ENCODE measurements at regions not wholly inside any gene's neighbourhood (a gene's known extent, or its start where the extent isn't known, plus 50 kb on each side); places are given as distances from the start of the nearest gene placed in this dataset.

DNA sequence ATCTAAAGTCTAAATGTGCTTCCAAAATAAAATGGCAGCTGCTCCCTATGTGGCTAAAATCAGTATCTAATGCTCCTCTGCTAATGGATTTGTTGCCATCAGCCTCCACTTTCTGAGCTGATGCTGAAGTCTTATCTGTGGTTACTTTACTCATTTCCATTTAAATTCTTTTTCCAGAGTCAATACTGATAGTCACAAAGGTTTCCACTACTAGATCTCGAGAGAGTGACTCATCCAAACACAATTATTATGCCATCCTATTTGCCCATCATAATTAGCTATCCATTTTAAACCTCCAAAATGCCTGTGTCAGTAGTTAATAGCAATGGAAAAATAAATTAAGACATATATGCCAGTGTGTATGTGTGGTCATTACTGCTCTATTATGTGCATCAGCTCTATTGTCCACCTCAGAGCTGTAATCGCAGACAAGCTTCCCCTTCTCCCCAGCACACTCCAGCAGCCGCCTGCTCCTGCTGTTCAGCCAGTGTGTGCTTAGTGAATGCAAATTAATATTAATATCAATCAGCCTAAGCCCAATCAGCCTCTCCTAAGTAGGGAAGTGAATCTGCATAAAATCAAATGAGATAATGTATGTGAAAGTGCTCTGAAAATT lies 199.8 kb upstream of the ZIC3 start:
- no peak for DNase-seq

DNA sequence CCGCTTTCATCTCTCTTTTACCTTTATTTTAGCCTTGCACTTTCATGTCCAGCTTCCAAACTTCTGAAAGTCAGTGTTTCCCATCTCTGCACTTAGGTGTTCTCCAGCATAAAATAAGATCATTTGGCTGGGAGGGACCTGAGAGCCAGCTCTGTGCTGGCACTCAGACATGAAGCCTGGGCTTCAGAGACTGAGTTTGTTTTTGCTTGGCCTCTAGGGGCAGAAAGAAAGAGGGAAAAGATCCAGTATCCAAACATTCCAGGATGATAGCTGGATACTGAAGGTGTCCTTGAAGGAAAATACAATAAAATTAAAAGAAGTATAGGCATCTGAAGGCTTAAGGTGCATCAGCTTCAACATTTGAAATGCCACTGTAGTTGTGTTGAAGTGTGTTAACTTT lies 202.4 kb upstream of the ZIC3 start:
- DNase-seq = no peak

GRCh38 chrX:137362583-137362982 lies 203.3 kb upstream of the ZIC3 start:
- no peak for DNase-seq

- no peak for DNase-seq
Measured at GRCh38 chrX:137354851-137355250, 211.1 kb upstream of the ZIC3 start.

GRCh38 chrX:137353404-137353803 lies 212.5 kb upstream of the ZIC3 start:
- DNase-seq = no peak

- DNase-seq = peak in 1 of 2 experiments; percentile 1
Measured at GRCh38 chrX:137352101-137352660, 213.7 kb upstream of the ZIC3 start.

DNA sequence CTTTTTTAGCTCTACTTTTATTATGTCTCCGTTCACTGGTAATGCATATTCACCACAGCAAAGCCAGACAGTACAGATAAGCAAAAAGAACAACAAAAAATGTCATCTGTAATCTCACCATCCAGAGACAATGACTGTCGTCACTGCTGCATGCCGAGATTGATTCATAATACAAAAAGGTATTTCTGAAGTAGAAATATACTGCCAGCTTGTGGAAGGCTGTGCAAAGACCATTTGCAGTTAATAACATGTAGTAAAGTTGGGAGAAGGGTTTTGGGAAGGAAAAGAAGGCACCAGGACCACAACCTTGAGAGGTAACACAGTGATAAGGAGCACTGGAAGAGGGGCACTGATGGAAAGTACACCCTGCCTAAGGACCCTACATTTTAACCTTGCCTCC lies 223.0 kb upstream of the ZIC3 start:
- DNase-seq = no peak

DNA sequence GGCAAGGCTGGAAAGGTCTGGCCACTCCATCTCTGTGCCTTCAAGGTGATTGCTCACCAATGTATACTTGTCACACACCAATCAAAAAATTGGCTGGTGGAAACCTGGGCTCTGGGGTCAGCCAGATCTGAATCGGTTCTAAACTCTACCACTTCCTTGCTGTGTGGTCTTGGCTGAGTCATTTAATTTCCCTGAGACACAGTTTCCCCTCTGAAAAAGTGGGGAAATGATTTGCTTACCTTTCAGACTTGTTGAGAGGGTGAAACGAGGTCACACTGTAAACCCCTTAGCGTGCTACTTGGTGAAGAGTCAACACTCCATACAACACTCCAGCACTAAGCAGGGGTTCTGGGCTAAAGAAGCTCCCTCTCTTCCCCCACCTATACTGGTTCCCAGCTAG lies 252.3 kb upstream of the ZIC3 start:
- DNase-seq = no peak

DNA sequence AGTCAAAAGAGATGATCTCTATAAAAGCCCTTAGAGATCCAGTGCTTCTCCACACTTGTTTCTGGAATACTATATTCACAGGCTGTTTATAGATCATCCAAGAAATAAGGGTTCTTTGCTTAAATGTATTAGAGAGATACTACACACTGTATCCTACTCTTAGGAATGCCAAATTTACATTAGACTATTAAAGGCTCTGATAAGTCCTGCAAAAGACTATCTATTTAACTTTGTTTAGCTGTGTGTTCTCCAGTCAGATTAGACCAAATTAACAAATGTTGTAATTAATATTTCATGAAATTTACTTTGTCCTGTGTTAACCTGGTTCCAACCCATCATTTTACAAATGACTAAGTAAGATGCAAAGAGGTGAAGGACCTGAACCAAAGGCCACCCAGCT lies 260.5 kb upstream of the ZIC3 start:
- no peak for DNase-seq

GRCh38 chrX:137297167-137297566 lies 263.4 kb upstream of the GPR101 start:
- DNase-seq = no peak

DNA sequence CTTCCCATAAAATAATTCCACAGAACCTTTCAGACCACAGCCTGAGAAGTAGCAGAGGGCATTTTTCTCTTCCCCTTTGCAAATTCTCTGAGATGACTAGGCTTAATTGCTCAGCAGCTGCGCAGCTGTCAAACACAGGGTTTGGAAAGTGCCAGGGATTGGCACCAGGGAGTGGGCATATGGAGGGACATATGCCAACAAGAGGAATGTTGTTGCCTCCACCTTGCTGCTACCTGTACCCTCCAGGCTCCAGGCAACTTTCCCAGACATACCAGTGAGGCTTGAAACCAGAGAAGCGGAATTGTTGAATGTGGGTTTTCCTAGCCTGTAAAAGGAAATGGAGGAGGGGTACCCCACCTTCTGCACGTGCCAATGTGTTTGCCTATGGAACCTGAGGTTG lies 256.2 kb upstream of the GPR101 start:
- no peak for DNase-seq

DNA sequence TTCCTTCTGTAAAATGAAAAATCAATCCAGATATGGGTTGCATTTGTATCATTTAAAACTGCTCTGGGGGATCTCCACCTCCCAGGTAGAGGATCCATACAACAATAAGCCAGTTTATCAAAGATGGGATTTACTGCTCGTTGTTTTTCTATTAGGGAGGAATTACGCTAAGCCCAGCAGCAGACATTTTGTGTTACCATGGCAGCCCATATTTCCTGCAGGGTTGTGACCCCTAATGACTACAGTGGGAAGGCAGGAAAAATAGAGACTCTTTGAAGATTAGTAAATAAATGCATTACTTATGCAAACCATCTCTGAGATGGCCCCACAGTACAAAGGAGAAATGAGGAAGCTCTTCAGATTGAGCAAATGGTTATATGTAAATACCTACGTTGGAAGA lies 253.4 kb upstream of the GPR101 start:
- DNase-seq = no peak

- no peak for DNase-seq
Measured at GRCh38 chrX:137286423-137286822, 252.6 kb upstream of the GPR101 start.

GRCh38 chrX:137278825-137279224 lies 245.0 kb upstream of the GPR101 start:
- DNase-seq = no peak

- no peak for DNase-seq
Measured at GRCh38 chrX:137263374-137263773, 229.6 kb upstream of the GPR101 start.

DNA sequence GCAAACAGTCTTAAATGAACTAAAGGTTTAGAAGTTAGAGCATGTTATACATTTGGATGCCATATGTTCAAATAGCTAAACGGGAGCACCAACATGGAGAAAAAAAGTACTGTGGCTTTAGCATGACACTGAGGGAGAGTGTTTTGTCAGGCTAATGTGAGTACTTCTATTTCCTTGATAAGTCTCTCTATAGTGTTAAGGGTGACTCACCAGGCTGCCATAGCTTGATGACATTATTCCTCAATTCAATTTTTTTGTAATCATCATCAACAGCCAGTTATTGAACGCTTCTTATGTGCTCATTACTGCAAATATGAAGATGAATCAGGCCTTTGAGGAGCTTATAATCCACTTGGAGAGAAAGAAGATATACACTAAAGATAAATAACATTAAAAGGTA lies 211.4 kb upstream of the GPR101 start:
- no peak for DNase-seq

- DNase-seq = peak; percentile 1
Measured at GRCh38 chrX:137236837-137237236, 203.0 kb upstream of the GPR101 start.

DNA sequence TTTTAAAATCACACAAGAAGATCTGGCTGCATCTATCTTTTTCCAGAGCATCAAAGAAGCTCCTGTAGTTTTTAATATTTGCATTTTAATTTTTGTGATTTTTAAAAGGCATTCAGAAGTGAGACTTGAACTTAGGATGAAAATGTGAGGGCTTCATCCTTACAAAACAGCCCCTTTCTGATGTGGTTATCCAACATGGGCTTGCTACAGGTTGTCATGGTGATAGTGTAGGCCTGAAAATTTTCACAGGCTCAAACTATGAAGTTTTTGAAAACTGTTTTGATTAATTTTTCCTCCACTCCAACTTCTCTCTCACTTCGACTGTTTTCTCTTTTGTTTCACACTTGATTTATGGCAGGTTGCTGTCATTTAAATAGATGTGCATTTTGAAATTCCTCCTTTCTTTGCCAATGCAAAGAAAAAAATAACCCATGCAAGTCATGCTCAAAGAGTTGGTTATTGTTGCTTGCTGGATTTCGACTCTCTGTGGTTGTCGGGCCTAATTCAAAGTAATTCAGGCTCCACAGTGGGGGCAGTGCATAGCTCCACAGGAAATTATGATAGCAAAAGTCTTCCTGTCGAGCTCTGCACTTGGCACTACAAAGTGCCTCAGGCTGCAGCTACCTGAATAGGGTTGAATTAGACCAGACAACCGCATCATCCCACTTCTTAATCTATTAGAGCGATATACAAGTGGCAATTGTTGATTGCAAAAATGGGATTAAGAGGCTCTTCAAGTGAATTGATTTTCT lies 201.0 kb upstream of the GPR101 start:
- peak; percentile 29 to 45 for DNase-seq

- no peak for DNase-seq
Measured at GRCh38 chrX:137233478-137233877, 199.7 kb upstream of the GPR101 start.

- DNase-seq = no peak
Measured at GRCh38 chrX:137227151-137227550, 193.4 kb upstream of the GPR101 start.

DNA sequence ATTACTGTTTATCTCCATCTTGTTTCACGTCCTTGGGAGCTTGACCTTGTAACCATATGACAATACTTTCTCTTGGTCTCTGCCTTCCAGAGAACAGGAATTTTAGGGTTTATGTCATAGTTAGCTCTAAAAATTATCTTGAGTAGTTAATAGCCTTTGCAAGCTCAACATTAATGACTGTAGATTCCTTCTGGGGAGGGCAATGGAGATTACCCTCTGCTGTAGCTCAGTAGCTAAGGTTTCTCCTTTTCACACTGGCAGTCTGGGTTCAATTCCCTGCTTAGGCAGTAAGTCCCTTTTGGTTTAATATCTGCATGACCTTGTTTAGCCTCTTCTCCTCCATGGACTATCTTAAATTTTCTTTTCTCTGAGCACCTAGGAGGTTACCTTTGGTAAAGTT lies 181.7 kb upstream of the GPR101 start:
- DNase-seq = no peak

- DNase-seq = no peak
Measured at GRCh38 chrX:137212078-137212632, 178.4 kb upstream of the GPR101 start.

GRCh38 chrX:137198040-137198439 lies 164.2 kb upstream of the GPR101 start:
- DNase-seq = no peak

- no peak for DNase-seq
Measured at GRCh38 chrX:137195991-137196390, 162.2 kb upstream of the GPR101 start.
